Colonic mucosa (tissue), 4 donors: ENCODE measurements at regions not wholly inside any gene's neighbourhood (a gene's known extent, or its start where the extent isn't known, plus 50 kb on each side); places are given as distances from the start of the nearest gene placed in this dataset.

Experiments
- DNase-seq: peaks from one replicate; pipeline ENCODE4 v3.0.0-alpha.2; 2020
- H3K27ac ChIP-seq: fragments of 200-600 bp; one replicate; pipeline ENCODE4 v1.8.0; 2021
- H3K27me3 ChIP-seq: fragments of 200-600 bp; one replicate; pipeline ENCODE4 v1.8.0; 2021
- H3K36me3 ChIP-seq: fragments of 200-600 bp; one replicate; pipeline ENCODE4 v1.8.0; 2021
- H3K4me1 ChIP-seq: fragments of 200-600 bp; one replicate; pipeline ENCODE4 v1.8.0; 2021; ENCODE audit warnings: mild to moderate bottlenecking
- H3K4me3 ChIP-seq: fragments of 200-600 bp; one replicate; pipeline ENCODE4 v1.8.0; 2021
- H3K9ac ChIP-seq, 2 donors: one replicate each; pipeline ENCODE4 v1.7.0; 2013; ENCODE audit warnings: control low read depth in 2 of 2, low read depth in 2 of 2, low read length in 2 of 2
- H3K9me3 ChIP-seq: fragments of 200-600 bp; one replicate; pipeline ENCODE4 v1.8.0; 2021
- intact Hi-C: fragments of 100-400 bp; cut with DNase I; formaldehyde crosslinking; loops from one replicate; pipeline ENCODE4 v1.14.1; 2022
- TF ChIP-seq, protein P1 (sequence below): fragments of 200-600 bp; IDR thresholded peaks from one replicate; pipeline ENCODE4 v1.8.0; 2022; ENCODE audit warnings: antibody characterized with exemption, mild to moderate bottlenecking
- donor health status: healthy.
- donor health status: DM: no; HTN: no; CAD: no.
- donor health status: DM: no; HTN: no; CAD: no.

- H3K4me3 ChIP-seq: no peak overlapping the region
- H3K9me3 ChIP-seq: no peaks in the 10 kb centered on the region
- H3K27me3 ChIP-seq: no peaks in the 10 kb centered on the region
- no peak for DNase-seq
- TF ChIP-seq, protein P1, sequence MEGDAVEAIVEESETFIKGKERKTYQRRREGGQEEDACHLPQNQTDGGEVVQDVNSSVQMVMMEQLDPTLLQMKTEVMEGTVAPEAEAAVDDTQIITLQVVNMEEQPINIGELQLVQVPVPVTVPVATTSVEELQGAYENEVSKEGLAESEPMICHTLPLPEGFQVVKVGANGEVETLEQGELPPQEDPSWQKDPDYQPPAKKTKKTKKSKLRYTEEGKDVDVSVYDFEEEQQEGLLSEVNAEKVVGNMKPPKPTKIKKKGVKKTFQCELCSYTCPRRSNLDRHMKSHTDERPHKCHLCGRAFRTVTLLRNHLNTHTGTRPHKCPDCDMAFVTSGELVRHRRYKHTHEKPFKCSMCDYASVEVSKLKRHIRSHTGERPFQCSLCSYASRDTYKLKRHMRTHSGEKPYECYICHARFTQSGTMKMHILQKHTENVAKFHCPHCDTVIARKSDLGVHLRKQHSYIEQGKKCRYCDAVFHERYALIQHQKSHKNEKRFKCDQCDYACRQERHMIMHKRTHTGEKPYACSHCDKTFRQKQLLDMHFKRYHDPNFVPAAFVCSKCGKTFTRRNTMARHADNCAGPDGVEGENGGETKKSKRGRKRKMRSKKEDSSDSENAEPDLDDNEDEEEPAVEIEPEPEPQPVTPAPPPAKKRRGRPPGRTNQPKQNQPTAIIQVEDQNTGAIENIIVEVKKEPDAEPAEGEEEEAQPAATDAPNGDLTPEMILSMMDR: no peak
- H3K27ac ChIP-seq: no peak overlapping the region
- H3K4me1 ChIP-seq: peaks cover 12% of the 10 kb centered on the region
- no peak overlapping the region for H3K9ac ChIP-seq
- intact Hi-C loops: no loop called here
- no peaks in the 10 kb centered on the region for H3K36me3 ChIP-seq
Observed at GRCh38 chr12:68454892-68455291, 122.7 kb upstream of the MDM1 start.

GRCh38 chr12:68455691-68456345 lies 123.7 kb upstream of the MDM1 start:
- Histone ChIP-seq H3K4me1 (peaks cover 12% of the 10 kb centered on the region), H3K27me3 (no peaks in the 10 kb centered on the region), H3K9me3 (no peaks in the 10 kb centered on the region), H3K36me3 (no peaks in the 10 kb centered on the region), H3K27ac (no peak overlapping the region), H3K4me3 (no peak overlapping the region), H3K9ac (no peak overlapping the region)
- TF ChIP-seq, protein P1: no peak
- no peak for DNase-seq
- intact Hi-C loops: no loop called here

- no peak overlapping the region for H3K27ac ChIP-seq
- DNase-seq: no peak
- TF ChIP-seq, protein P1: no peak
- peaks cover 8% of the 10 kb centered on the region for H3K4me1 ChIP-seq
- H3K27me3 ChIP-seq: no peaks in the 10 kb centered on the region
- no peak overlapping the region for H3K4me3 ChIP-seq
- H3K9me3 ChIP-seq: no peaks in the 10 kb centered on the region
- no peaks in the 10 kb centered on the region for H3K36me3 ChIP-seq
- H3K9ac ChIP-seq: no peak overlapping the region
- intact Hi-C loops: no loop called here
Observed at GRCh38 chr12:68458866-68459265, 126.7 kb upstream of the MDM1 start.

- Histone ChIP-seq H3K36me3 (no peaks in the 10 kb centered on the region), H3K9ac (no peak overlapping the region), H3K4me1 (peaks cover 4% of the 10 kb centered on the region), H3K27me3 (no peaks in the 10 kb centered on the region), H3K4me3 (no peak overlapping the region), H3K27ac (no peak overlapping the region), H3K9me3 (no peaks in the 10 kb centered on the region)
- TF ChIP-seq, protein P1: no peak
- DNase-seq: no peak
- intact Hi-C loops: no loop called here
Observed at GRCh38 chr12:68460236-68460635, 128.1 kb upstream of the MDM1 start.

GRCh38 chr12:68461645-68462044 lies 129.5 kb upstream of the MDM1 start:
- DNase-seq: no peak
- Histone ChIP-seq H3K4me3 (no peak overlapping the region), H3K36me3 (no peaks in the 10 kb centered on the region), H3K27ac (no peak overlapping the region), H3K4me1 (no peaks in the 10 kb centered on the region), H3K9me3 (no peaks in the 10 kb centered on the region), H3K27me3 (no peaks in the 10 kb centered on the region), H3K9ac (no peak overlapping the region)
- intact Hi-C loops: no loop called here
- TF ChIP-seq, protein P1: no peak
